ENCODE measurements at regions not wholly inside any gene's neighbourhood (a gene's known extent, or its start where the extent isn't known, plus 50 kb on each side); places are given as distances from the start of the nearest gene placed in this dataset.
"Not testable (repeated sequence)": the region's sequence is repeated elsewhere in the genome, so short reads cannot be mapped to it uniquely, and the experiment has no call there.

GRCh38 chr3:74390121-74390877 is 224.2 kb downstream of the CNTN3 start:
- DNase-seq, result peak; percentile 43
- Histone ChIP-seq H3K4me2 (ENCODE audit: unreplicated experiment) (peak overlapping the region; percentile 40), H3K36me3 (ENCODE audit: low read depth) (no peaks in the 10 kb centered on the region), H2AFZ (peak overlapping the region; percentile 52), H3F3A (ENCODE audit: insufficient read depth) (peaks cover 16% of the 10 kb centered on the region), H3K9ac (no peak overlapping the region), H3K27me3 (replicated peaks; ENCODE audit: insufficient read depth) (no peaks in the 10 kb centered on the region), H3K4me3 (no peak overlapping the region), H3K9me3 (ENCODE audit: low read depth) (no peaks in the 10 kb centered on the region), H4K20me1 (ENCODE audit: insufficient read depth) (no peaks in the 10 kb centered on the region), H3K9me2 (ENCODE audit: insufficient read depth) (no peaks in the 10 kb centered on the region), H3K27ac (0 out of 2 replicates have a peak overlapping the region, but pooled peaks have one; percentile 4), H3K4me1 (ENCODE audit: insufficient read depth) (peaks cover 18% of the 10 kb centered on the region), H3K79me2 (ENCODE audit: insufficient read depth) (no peaks in the 10 kb centered on the region)
- TF ChIP-seq EZH2phosphoT487 (IDR thresholded peaks at IDR 0.05; ENCODE audit: insufficient read depth, low read depth) (no peak), EZH2 (IDR thresholded peaks at IDR 0.05; ENCODE audit: insufficient read depth, poor library complexity, severe bottlenecking) (no peak)
- in situ Hi-C loops (cut with MboI), result no loop called here
- 21 to 25% methylated on average over 4 of the region's 4 CpGs for WGBS, 2 experiments (ENCODE audit: low coverage in 1 of 2, low lambda C conversion rate in 2 of 2, missing lambda C conversion rate in 2 of 2)

- Histone ChIP-seq H3K79me2 (ENCODE audit: insufficient read depth) (no peaks in the 10 kb centered on the region), H4K20me1 (ENCODE audit: insufficient read depth) (no peaks in the 10 kb centered on the region), H3K27me3 (replicated peaks; ENCODE audit: insufficient read depth) (no peaks in the 10 kb centered on the region), H3K9me2 (ENCODE audit: insufficient read depth) (no peaks in the 10 kb centered on the region), H2AFZ (no peak overlapping the region), H3F3A (ENCODE audit: insufficient read depth) (peaks cover 16% of the 10 kb centered on the region), H3K9me3 (ENCODE audit: low read depth) (no peaks in the 10 kb centered on the region), H3K9ac (no peak overlapping the region), H3K36me3 (ENCODE audit: low read depth) (no peaks in the 10 kb centered on the region), H3K27ac (no peak overlapping the region), H3K4me1 (ENCODE audit: insufficient read depth) (peaks cover 18% of the 10 kb centered on the region), H3K4me3 (no peak overlapping the region), H3K4me2 (ENCODE audit: unreplicated experiment) (no peak overlapping the region)
- in situ Hi-C loops (cut with MboI), result no loop called here
- TF ChIP-seq EZH2phosphoT487 (IDR thresholded peaks at IDR 0.05; ENCODE audit: insufficient read depth, low read depth), result no peak
- no peak for TF ChIP-seq EZH2 (IDR thresholded peaks at IDR 0.05; ENCODE audit: insufficient read depth, poor library complexity, severe bottlenecking)
- WGBS, 2 experiments (ENCODE audit: low coverage in 1 of 2, low lambda C conversion rate in 2 of 2, missing lambda C conversion rate in 2 of 2), result 25 to 28% methylated on average over 2 of the region's 2 CpGs
- no peak for DNase-seq
These were observed 227.2 kb downstream of the CNTN3 start for GRCh38 chr3:74387111-74387735.

GRCh38 chr3:74384159-74384558 is 230.3 kb downstream of the CNTN3 start:
- Histone ChIP-seq H3K27ac (no peak overlapping the region), H3K4me1 (ENCODE audit: insufficient read depth) (no peaks in the 10 kb centered on the region; the same call in none of the 2 replicates), H3K27me3 (replicated peaks; ENCODE audit: insufficient read depth) (no peaks in the 10 kb centered on the region), H3K36me3 (ENCODE audit: low read depth) (no peaks in the 10 kb centered on the region), H3K9ac (no peak overlapping the region), H2AFZ (no peak overlapping the region), H3K4me3 (no peak overlapping the region), H3K9me3 (ENCODE audit: low read depth) (no peaks in the 10 kb centered on the region), H3F3A (ENCODE audit: insufficient read depth) (no peaks in the 10 kb centered on the region), H3K9me2 (ENCODE audit: insufficient read depth) (no peaks in the 10 kb centered on the region), H3K4me2 (ENCODE audit: unreplicated experiment) (no peak overlapping the region), H4K20me1 (ENCODE audit: insufficient read depth) (no peaks in the 10 kb centered on the region), H3K79me2 (ENCODE audit: insufficient read depth) (no peaks in the 10 kb centered on the region)
- 98 to 99% methylated on average over 4 of the region's 4 CpGs for WGBS, 2 experiments (ENCODE audit: low coverage in 1 of 2, low lambda C conversion rate in 2 of 2, missing lambda C conversion rate in 2 of 2)
- no peak for TF ChIP-seq EZH2 (IDR thresholded peaks at IDR 0.05; ENCODE audit: insufficient read depth, poor library complexity, severe bottlenecking)
- TF ChIP-seq EZH2phosphoT487 (IDR thresholded peaks at IDR 0.05; ENCODE audit: insufficient read depth, low read depth), result no peak
- no peak for DNase-seq
- in situ Hi-C loops (cut with MboI), result no loop called here

GRCh38 chr3:74377669-74378068 is 236.8 kb downstream of the CNTN3 start:
- Histone ChIP-seq H3K9me3 (ENCODE audit: low read depth) (no peaks in the 10 kb centered on the region), H3K27me3 (replicated peaks; ENCODE audit: insufficient read depth) (no peaks in the 10 kb centered on the region), H3K27ac (no peak overlapping the region), H4K20me1 (ENCODE audit: insufficient read depth) (no peaks in the 10 kb centered on the region), H3K79me2 (ENCODE audit: insufficient read depth) (no peaks in the 10 kb centered on the region), H3K9ac (no peak overlapping the region), H3K4me1 (ENCODE audit: insufficient read depth) (no peaks in the 10 kb centered on the region), H3K4me2 (ENCODE audit: unreplicated experiment) (no peak overlapping the region), H3K9me2 (ENCODE audit: insufficient read depth) (no peaks in the 10 kb centered on the region), H3K4me3 (no peak overlapping the region), H2AFZ (no peak overlapping the region), H3F3A (ENCODE audit: insufficient read depth) (no peaks in the 10 kb centered on the region), H3K36me3 (ENCODE audit: low read depth) (no peaks in the 10 kb centered on the region)
- in situ Hi-C loops (cut with MboI), result loop anchor here (10.0 kb wide), 1 partner anchor 247 kb away; no protein-coding TSS in a partner anchor
- no peak for DNase-seq
- TF ChIP-seq EZH2 (IDR thresholded peaks at IDR 0.05; ENCODE audit: insufficient read depth, poor library complexity, severe bottlenecking) (no peak), EZH2phosphoT487 (IDR thresholded peaks at IDR 0.05; ENCODE audit: insufficient read depth, low read depth) (no peak)

- H3K36me3 ChIP-seq (ENCODE audit: low read depth); H3K4me1 ChIP-seq (ENCODE audit: insufficient read depth); H2AFZ ChIP-seq; H3K27ac ChIP-seq; H3K27me3 ChIP-seq (replicated peaks; ENCODE audit: insufficient read depth); H3F3A ChIP-seq (ENCODE audit: insufficient read depth); H3K79me2 ChIP-seq (ENCODE audit: insufficient read depth); H3K9me2 ChIP-seq (ENCODE audit: insufficient read depth); H4K20me1 ChIP-seq (ENCODE audit: insufficient read depth); H3K4me3 ChIP-seq; H3K9ac ChIP-seq; H3K4me2 ChIP-seq (ENCODE audit: unreplicated experiment); H3K9me3 ChIP-seq (ENCODE audit: low read depth): not testable (repeated sequence)
- peak; percentile 51 for DNase-seq
- WGBS, 2 experiments (ENCODE audit: low coverage in 1 of 2, low lambda C conversion rate in 2 of 2, missing lambda C conversion rate in 2 of 2), result 70 to 81% methylated on average over 2 of the region's 2 CpGs
- in situ Hi-C loops (cut with MboI), result loop anchor here (10.0 kb wide), 1 partner anchor 248 kb away; no protein-coding TSS in a partner anchor
These were observed 238.1 kb downstream of the CNTN3 start for GRCh38 chr3:74376323-74376722.

Measured in GM23248 (cell line).